A673 (cell line): ENCODE measurements at regions not wholly inside any gene's neighbourhood (a gene's known extent, or its start where the extent isn't known, plus 50 kb on each side); places are given as distances from the start of the nearest gene placed in this dataset.
A peak's percentile ranks its signal among the peaks of the same experiment; 100 is the strongest.

ENCODE experiments used
- BruUV-seq: library from RNA; stranded (reverse); fragments of 400-500 nt; replicated peaks from 2 replicates; lab custom pipeline; 2021; lab: Mats Ljungman, UMichigan
- CTCF ChIA-PET: fragments of 300-600 bp; sonication (Branson Sonifier 250); formaldehyde crosslinking; loops from one replicate; lab custom pipeline; 2022; ENCODE audit warnings: antibody characterized with exemption; lab: Charles Lee
- POLR2A ChIA-PET: fragments of 300-600 bp; sonication (Branson Sonifier 250); formaldehyde crosslinking; loops from one replicate; lab custom pipeline; 2022; ENCODE audit warnings: antibody characterized with exemption; ENCODE audit not compliant: low non-redundant PET; lab: Charles Lee
- DNase-seq: peaks from one replicate; pipeline ENCODE4 v3.0.0-alpha.2; 2015; ENCODE audit warnings: low spot score
- H3K27ac ChIP-seq: fragments of 200-600 bp; sonication (generic); 2 replicates; pipeline ENCODE4 v1.5.1; 2016; ENCODE audit warnings: mixed run types, low read depth, mild to moderate bottlenecking, mixed read lengths, antibody characterized with exemption, low read length; ENCODE audit not compliant: poor library complexity, severe bottlenecking
- H3K27me3 ChIP-seq: fragments of 200-600 bp; sonication (generic); replicated peaks from 2 replicates; pipeline ENCODE4 v1.6.1; 2017; ENCODE audit warnings: mixed run types, low read depth, mild to moderate bottlenecking, mixed read lengths, antibody characterized with exemption, low read length; ENCODE audit not compliant: insufficient read depth, poor library complexity
- H3K36me3 ChIP-seq: fragments of 200-600 bp; sonication (generic); 2 replicates; pipeline ENCODE4 v1.6.1; 2016; ENCODE audit warnings: mixed run types, mild to moderate bottlenecking, mixed read lengths, antibody characterized with exemption, low read length; ENCODE audit not compliant: insufficient read depth, poor library complexity, severe bottlenecking
- H3K4me1 ChIP-seq: fragments of 200-600 bp; sonication (generic); 2 replicates; pipeline ENCODE4 v1.6.1; 2017; ENCODE audit warnings: mixed run types, mild to moderate bottlenecking, mixed read lengths, antibody characterized with exemption, low read length; ENCODE audit not compliant: insufficient read depth, poor library complexity, severe bottlenecking
- H3K4me3 ChIP-seq: fragments of 200-600 bp; sonication (generic); 2 replicates; pipeline ENCODE4 v1.5.1; 2016; ENCODE audit warnings: low read depth, mixed run types, mild to moderate bottlenecking, mixed read lengths, low read length; ENCODE audit not compliant: poor library complexity, severe bottlenecking
- H3K9me3 ChIP-seq: fragments of 200-600 bp; sonication (generic); 2 replicates; pipeline ENCODE4 v1.6.1; 2016; ENCODE audit warnings: mixed run types, low read depth, mild to moderate bottlenecking, mixed read lengths, antibody characterized with exemption, low read length; ENCODE audit not compliant: poor library complexity, severe bottlenecking
- CTCF ChIP-seq: fragments of 300-800, 200-600 bp; sonication (generic); conservative IDR thresholded peaks from 2 replicates; pipeline ENCODE4 v1.5.1; 2017; ENCODE audit warnings: low read depth, mild to moderate bottlenecking, antibody characterized with exemption, low read length, moderate library complexity, mixed read lengths
- EZH2 ChIP-seq: fragments of 200-600 bp; sonication (generic); IDR thresholded peaks from 2 replicates; pipeline ENCODE4 v1.6.1; 2017; ENCODE audit warnings: borderline replicate concordance, low read depth, mild to moderate bottlenecking, mixed read lengths, antibody characterized with exemption, low read length; ENCODE audit not compliant: poor library complexity, severe bottlenecking
- intact Hi-C: fragments of 100-400 bp; cut with micrococcal nuclease; formaldehyde crosslinking; loops from one replicate; pipeline ENCODE4 v1.10.0; 2022; ENCODE audit not compliant: unreplicated experiment

- intact Hi-C loops: no loop called here
- no peak for TF ChIP-seq CTCF
- no peak for TF ChIP-seq EZH2
- CTCF ChIA-PET: no interaction called here
- H3K27ac ChIP-seq: peak overlapping the region; percentile 73
- no peak overlapping the region for H3K4me3 ChIP-seq
- H3K9me3 ChIP-seq: peaks cover 6% of the 10 kb centered on the region
- peak; percentile 96 for DNase-seq
- POLR2A ChIA-PET: no interaction called here
- no peaks in the 10 kb centered on the region for H3K27me3 ChIP-seq
- H3K4me1 ChIP-seq: peaks cover 20% of the 10 kb centered on the region
- no TSS peak for BruUV-seq
- no peaks in the 10 kb centered on the region for H3K36me3 ChIP-seq
These were observed 475.2 kb upstream of the TGFBR2 start for GRCh38 chr3:30131191-30131590.

GRCh38 chr3:30135190-30135589, 471.2 kb upstream of the TGFBR2 start:
- TF ChIP-seq EZH2 (no peak), CTCF (no peak; the same call in 1 of the 2 replicates)
- BruUV-seq: no TSS peak
- H3K4me1 ChIP-seq: peaks cover 16% of the 10 kb centered on the region
- H3K9me3 ChIP-seq: no peaks in the 10 kb centered on the region
- POLR2A ChIA-PET: no interaction called here
- intact Hi-C loops: no loop called here
- no peak overlapping the region for H3K27ac ChIP-seq
- CTCF ChIA-PET: interaction anchor here (0.7 to 1.3 kb wide), 3 partner anchors 57 to 550 kb away, joined by 3 to 5 read pairs (median 3); no protein-coding TSS in a partner anchor
- H3K36me3 ChIP-seq: no peaks in the 10 kb centered on the region
- DNase-seq: no peak
- no peaks in the 10 kb centered on the region for H3K27me3 ChIP-seq
- H3K4me3 ChIP-seq: no peak overlapping the region

GRCh38 chr3:30139283-30139682, 467.1 kb upstream of the TGFBR2 start:
- TF ChIP-seq CTCF (no peak), EZH2 (no peak)
- Histone ChIP-seq H3K4me1 (peaks cover 9% of the 10 kb centered on the region), H3K4me3 (no peak overlapping the region), H3K27me3 (no peaks in the 10 kb centered on the region), H3K9me3 (no peaks in the 10 kb centered on the region), H3K36me3 (no peaks in the 10 kb centered on the region), H3K27ac (no peak overlapping the region)
- intact Hi-C loops: no loop called here
- CTCF ChIA-PET: no interaction called here
- BruUV-seq: no TSS peak
- POLR2A ChIA-PET: no interaction called here
- DNase-seq: no peak
